ENCODE measurements at regions not wholly inside any gene's neighbourhood (a gene's known extent, or its start where the extent isn't known, plus 50 kb on each side); places are given as distances from the start of the nearest gene placed in this dataset.

- WGBS, 2 donors = 84 to 93% methylated on average over 7 of the region's 7 CpGs
- DNase-seq = no peak
- no peaks in the 10 kb centered on the region for H3K27me3 ChIP-seq
- TF ChIP-seq, protein P1, sequence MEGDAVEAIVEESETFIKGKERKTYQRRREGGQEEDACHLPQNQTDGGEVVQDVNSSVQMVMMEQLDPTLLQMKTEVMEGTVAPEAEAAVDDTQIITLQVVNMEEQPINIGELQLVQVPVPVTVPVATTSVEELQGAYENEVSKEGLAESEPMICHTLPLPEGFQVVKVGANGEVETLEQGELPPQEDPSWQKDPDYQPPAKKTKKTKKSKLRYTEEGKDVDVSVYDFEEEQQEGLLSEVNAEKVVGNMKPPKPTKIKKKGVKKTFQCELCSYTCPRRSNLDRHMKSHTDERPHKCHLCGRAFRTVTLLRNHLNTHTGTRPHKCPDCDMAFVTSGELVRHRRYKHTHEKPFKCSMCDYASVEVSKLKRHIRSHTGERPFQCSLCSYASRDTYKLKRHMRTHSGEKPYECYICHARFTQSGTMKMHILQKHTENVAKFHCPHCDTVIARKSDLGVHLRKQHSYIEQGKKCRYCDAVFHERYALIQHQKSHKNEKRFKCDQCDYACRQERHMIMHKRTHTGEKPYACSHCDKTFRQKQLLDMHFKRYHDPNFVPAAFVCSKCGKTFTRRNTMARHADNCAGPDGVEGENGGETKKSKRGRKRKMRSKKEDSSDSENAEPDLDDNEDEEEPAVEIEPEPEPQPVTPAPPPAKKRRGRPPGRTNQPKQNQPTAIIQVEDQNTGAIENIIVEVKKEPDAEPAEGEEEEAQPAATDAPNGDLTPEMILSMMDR (IDR thresholded peaks at IDR 0.05) = no peak
- no peak for TF ChIP-seq EP300 (IDR thresholded peaks at IDR 0.05)
- no peak for TF ChIP-seq POLR2A (IDR thresholded peaks at IDR 0.05)
- TF ChIP-seq POLR2AphosphoS5 (IDR thresholded peaks at IDR 0.05) = no peak
- H3K36me3 ChIP-seq = no peaks in the 10 kb centered on the region
- peaks cover 0 to 5% (median 0%) of the 10 kb centered on the region in 4 donors for H3K4me1 ChIP-seq
- no peak overlapping the region for H3K27ac ChIP-seq
- no peaks in the 10 kb centered on the region for H3K9me3 ChIP-seq
- no peak overlapping the region for H3K4me3 ChIP-seq
- ATAC-seq (ENCODE audit: low FRiP score in 2 of 2) = no peak
Measured at GRCh38 chr21:17929510-17929909, 110.4 kb upstream of the C21orf91 start.

DNA sequence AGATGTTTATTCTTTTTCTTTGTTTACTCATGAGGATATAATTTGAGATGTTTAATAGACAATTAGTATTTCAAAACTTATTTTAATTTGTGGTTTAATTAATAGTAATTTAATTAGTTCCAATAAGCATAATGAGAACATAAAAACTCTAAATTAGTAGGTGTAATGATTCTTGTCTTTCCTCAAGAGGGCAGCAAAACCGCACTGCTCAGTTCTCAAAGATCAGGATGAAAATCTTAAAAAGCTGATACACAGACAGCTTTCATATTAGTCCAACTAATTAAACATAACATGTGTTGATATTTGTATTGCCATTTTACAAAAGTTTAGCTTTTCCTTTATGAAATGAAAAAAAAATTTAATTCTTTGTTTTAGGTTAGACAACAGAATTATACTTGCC lies 106.7 kb upstream of the C21orf91 start:
- no peak overlapping the region for H3K4me3 ChIP-seq
- 33 to 48% methylated on average over 1 of the region's 1 CpG for WGBS, 2 donors
- H3K4me1 ChIP-seq = peaks cover 0 to 5% (median 0%) of the 10 kb centered on the region in 4 donors
- H3K27me3 ChIP-seq = no peaks in the 10 kb centered on the region
- H3K27ac ChIP-seq = no peak overlapping the region
- ATAC-seq (ENCODE audit: low FRiP score in 2 of 2) = no peak
- TF ChIP-seq EP300 (IDR thresholded peaks at IDR 0.05) (no peak), POLR2A (IDR thresholded peaks at IDR 0.05) (no peak), POLR2AphosphoS5 (IDR thresholded peaks at IDR 0.05) (no peak)
- TF ChIP-seq, protein P1 (IDR thresholded peaks at IDR 0.05) = no peak
- no peak for DNase-seq
- H3K9me3 ChIP-seq = no peaks in the 10 kb centered on the region
- no peaks in the 10 kb centered on the region for H3K36me3 ChIP-seq

GRCh38 chr21:17925000-17925610 lies 105.9 kb upstream of the C21orf91 start:
- WGBS, 2 donors = 0 to 4% methylated on average over 3 of the region's 3 CpGs
- TF ChIP-seq EP300 (IDR thresholded peaks at IDR 0.05) (no peak), POLR2A (IDR thresholded peaks at IDR 0.05) (no peak), POLR2AphosphoS5 (IDR thresholded peaks at IDR 0.05) (no peak)
- TF ChIP-seq, protein P1 (IDR thresholded peaks at IDR 0.05) = peak; percentile 64 to 85 (median 66)
- Histone ChIP-seq H3K4me1 (peaks cover 0 to 5% (median 0%) of the 10 kb centered on the region in 4 donors), H3K4me3 (no peak overlapping the region), H3K9me3 (peaks cover 0 to 4% (median 0%) of the 10 kb centered on the region in 4 donors), H3K27me3 (no peaks in the 10 kb centered on the region), H3K27ac (no peak overlapping the region), H3K36me3 (no peaks in the 10 kb centered on the region)
- DNase-seq (peak in 1 of 2 donors; percentile 40), ATAC-seq (ENCODE audit: low FRiP score in 2 of 2) (peak; percentile 87 to 92)

DNA sequence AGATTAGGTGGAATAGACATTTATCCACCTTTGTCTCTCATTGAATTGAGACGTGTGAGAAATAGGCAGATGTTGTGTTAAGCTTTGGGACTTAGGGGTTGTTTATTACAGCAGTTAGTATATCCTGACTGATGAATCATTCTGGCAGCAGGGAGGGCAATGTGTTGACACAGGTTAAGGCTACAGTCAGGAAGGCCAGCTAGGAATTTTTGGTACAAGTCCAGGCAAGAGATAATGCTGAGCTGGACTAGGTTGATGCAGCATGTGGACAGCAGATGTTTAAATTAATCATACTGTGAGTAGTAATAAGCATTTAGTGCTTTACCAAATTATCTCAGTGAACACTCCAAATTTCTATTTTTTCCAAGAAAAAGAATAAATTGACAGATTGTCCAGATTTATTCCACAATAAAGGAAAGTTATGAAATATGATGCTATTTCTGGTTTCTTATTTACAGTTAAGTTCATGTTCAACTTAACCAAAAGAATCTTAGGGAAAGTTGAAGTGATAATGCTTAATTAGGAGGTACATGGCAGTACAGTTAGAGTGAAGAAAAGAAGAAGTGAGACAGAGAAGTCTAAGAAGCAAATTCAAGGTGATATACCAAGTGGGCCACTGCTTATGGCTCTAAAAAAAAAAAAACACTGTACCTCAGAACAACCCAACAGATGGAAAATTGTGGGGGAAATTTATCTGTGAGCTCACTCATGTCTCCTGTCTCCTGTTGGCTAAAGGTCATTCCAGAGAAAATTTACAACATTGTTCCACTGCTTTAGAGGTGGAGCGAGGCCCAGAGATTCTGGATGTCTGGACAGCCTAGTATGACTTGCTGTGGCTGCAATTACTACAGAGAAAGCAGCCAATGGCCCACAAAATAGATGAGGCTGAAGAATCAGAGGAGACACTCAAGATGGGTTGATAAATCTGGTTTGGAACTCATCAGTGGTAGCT lies 102.7 kb upstream of the C21orf91 start:
- ATAC-seq (ENCODE audit: low FRiP score in 2 of 2) (peak in 1 of 2 donors; percentile 77), DNase-seq (no peak)
- no peaks in the 10 kb centered on the region for H3K27me3 ChIP-seq
- no peak for TF ChIP-seq POLR2A (IDR thresholded peaks at IDR 0.05)
- no peak for TF ChIP-seq POLR2AphosphoS5 (IDR thresholded peaks at IDR 0.05)
- no peak for TF ChIP-seq EP300 (IDR thresholded peaks at IDR 0.05)
- H3K9me3 ChIP-seq = peaks cover 0 to 6% (median 0%) of the 10 kb centered on the region in 4 donors
- H3K4me3 ChIP-seq = no peak overlapping the region
- no peaks in the 10 kb centered on the region for H3K36me3 ChIP-seq
- WGBS, 2 donors = 62 to 66% methylated on average over 2 of the region's 2 CpGs
- peaks cover 0 to 5% (median 0%) of the 10 kb centered on the region in 4 donors for H3K4me1 ChIP-seq
- H3K27ac ChIP-seq = no peak overlapping the region

GRCh38 chr21:17915976-17916375 lies 96.8 kb upstream of the C21orf91 start:
- ATAC-seq (ENCODE audit: low FRiP score in 2 of 2) (no peak), DNase-seq (no peak)
- no peak for TF ChIP-seq POLR2A (IDR thresholded peaks at IDR 0.05)
- no peak for TF ChIP-seq EP300 (IDR thresholded peaks at IDR 0.05)
- no peak for TF ChIP-seq POLR2AphosphoS5 (IDR thresholded peaks at IDR 0.05)
- H3K36me3 ChIP-seq = no peaks in the 10 kb centered on the region
- no peak overlapping the region for H3K27ac ChIP-seq
- H3K4me3 ChIP-seq = no peak overlapping the region
- no peaks in the 10 kb centered on the region for H3K4me1 ChIP-seq
- WGBS, 2 donors = 93 to 98% methylated on average over 2 to 3 of the region's 3 CpGs
- no peaks in the 10 kb centered on the region for H3K27me3 ChIP-seq
- H3K9me3 ChIP-seq = peaks cover 0 to 6% (median 0%) of the 10 kb centered on the region in 4 donors

Measured in upper lobe of left lung (tissue), 6 donors.